Glutamatergic neuron (in vitro differentiated cells): ENCODE measurements at regions not wholly inside any gene's neighbourhood (a gene's known extent, or its start where the extent isn't known, plus 50 kb on each side); places are given as distances from the start of the nearest gene placed in this dataset.

Source experiments
- DNase-seq: peaks from one replicate; pipeline ENCODE4 v3.0.0; 2022
- H3K27ac Mint-ChIP-seq: one replicate; pipeline ENCODE4 v1.8.0; 2020; ENCODE audit warnings: mild to moderate bottlenecking, mixed read lengths, inconsistent platforms; ENCODE audit not compliant: unreplicated experiment
- H3K27me3 Mint-ChIP-seq: one replicate; pipeline ENCODE4 v1.8.0; 2020; ENCODE audit warnings: mild to moderate bottlenecking, moderate library complexity, mixed read lengths, inconsistent platforms; ENCODE audit not compliant: unreplicated experiment
- H3K36me3 Mint-ChIP-seq: one replicate; pipeline ENCODE4 v1.8.0; 2020; ENCODE audit warnings: mild to moderate bottlenecking, mixed read lengths, inconsistent platforms; ENCODE audit not compliant: unreplicated experiment
- H3K4me1 Mint-ChIP-seq: one replicate; pipeline ENCODE4 v1.8.0; 2020; ENCODE audit warnings: mild to moderate bottlenecking, low read depth, mixed read lengths, inconsistent platforms; ENCODE audit not compliant: unreplicated experiment
- H3K4me3 Mint-ChIP-seq: one replicate; pipeline ENCODE4 v1.8.0; 2020; ENCODE audit warnings: mild to moderate bottlenecking, mixed read lengths, inconsistent platforms; ENCODE audit not compliant: unreplicated experiment
- H3K9me3 Mint-ChIP-seq: one replicate; pipeline ENCODE4 v1.8.0; 2020; ENCODE audit warnings: mild to moderate bottlenecking, moderate library complexity, mixed read lengths, inconsistent platforms; ENCODE audit not compliant: unreplicated experiment
- TF ChIP-seq, protein P1 (sequence below): fragments of 200-600 bp; sonication (generic); IDR thresholded peaks from one replicate; pipeline ENCODE4 v1.5.0; 2021; ENCODE audit not compliant: partially characterized antibody, unreplicated experiment

DNA sequence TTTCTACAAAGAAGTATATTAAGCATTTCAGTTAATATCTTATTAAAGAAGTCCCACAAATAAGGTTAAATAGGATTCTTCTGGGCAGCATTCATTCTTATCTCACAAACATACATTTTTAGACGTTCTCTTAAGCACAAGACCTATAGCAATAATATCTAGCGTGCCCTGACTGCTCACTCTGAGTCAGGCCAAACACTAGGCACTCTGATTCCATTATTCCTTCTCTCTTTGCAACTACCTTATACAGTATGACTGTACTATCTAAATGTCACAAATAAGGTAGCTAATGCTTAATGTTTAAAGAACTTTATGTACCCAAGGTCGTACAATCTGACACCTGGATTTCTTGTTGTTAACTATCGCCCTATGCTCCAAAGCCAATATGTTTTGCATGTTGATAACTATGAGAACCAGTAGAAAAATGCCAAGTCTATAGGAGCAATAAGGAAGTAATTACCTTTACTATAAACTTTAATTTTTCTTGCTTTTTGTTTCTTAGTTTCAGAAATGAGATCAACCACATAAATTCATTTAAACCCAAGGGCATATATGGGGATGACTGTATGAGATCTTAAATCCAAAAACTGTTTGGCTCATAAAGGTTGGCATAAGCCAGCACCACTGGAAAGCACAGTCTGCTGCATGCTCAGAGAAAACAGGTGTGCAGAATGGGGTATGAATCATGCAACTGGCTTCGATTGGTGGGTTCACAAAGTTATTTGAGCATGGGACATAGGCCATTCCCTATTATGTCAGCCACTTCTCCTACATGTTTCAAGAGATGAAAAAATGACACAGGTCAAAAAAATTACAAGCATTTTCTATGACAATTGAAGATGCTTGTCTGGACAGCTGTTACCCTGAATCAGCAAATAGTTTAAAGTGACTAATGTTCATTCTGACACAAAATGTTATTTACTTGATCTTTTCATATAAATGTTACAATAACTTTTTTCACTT lies 352.0 kb downstream of the IRS1 start:
- H3K36me3 Mint-ChIP-seq = peaks cover 5% of the 10 kb centered on the region
- no peak for DNase-seq
- H3K9me3 Mint-ChIP-seq = no peaks in the 10 kb centered on the region
- H3K4me3 Mint-ChIP-seq = no peak overlapping the region
- TF ChIP-seq, protein P1, sequence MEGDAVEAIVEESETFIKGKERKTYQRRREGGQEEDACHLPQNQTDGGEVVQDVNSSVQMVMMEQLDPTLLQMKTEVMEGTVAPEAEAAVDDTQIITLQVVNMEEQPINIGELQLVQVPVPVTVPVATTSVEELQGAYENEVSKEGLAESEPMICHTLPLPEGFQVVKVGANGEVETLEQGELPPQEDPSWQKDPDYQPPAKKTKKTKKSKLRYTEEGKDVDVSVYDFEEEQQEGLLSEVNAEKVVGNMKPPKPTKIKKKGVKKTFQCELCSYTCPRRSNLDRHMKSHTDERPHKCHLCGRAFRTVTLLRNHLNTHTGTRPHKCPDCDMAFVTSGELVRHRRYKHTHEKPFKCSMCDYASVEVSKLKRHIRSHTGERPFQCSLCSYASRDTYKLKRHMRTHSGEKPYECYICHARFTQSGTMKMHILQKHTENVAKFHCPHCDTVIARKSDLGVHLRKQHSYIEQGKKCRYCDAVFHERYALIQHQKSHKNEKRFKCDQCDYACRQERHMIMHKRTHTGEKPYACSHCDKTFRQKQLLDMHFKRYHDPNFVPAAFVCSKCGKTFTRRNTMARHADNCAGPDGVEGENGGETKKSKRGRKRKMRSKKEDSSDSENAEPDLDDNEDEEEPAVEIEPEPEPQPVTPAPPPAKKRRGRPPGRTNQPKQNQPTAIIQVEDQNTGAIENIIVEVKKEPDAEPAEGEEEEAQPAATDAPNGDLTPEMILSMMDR = no peak
- H3K27me3 Mint-ChIP-seq = no peaks in the 10 kb centered on the region
- H3K27ac Mint-ChIP-seq = no peak overlapping the region
- peaks cover 3% of the 10 kb centered on the region for H3K4me1 Mint-ChIP-seq

GRCh38 chr2:226446406-226447001 lies 353.1 kb downstream of the IRS1 start:
- Mint-ChIP-seq H3K36me3 (no peaks in the 10 kb centered on the region), H3K27ac (no peak overlapping the region), H3K4me3 (no peak overlapping the region), H3K27me3 (no peaks in the 10 kb centered on the region), H3K4me1 (peaks cover 3% of the 10 kb centered on the region), H3K9me3 (no peaks in the 10 kb centered on the region)
- TF ChIP-seq, protein P1 = no peak
- no peak for DNase-seq

DNA sequence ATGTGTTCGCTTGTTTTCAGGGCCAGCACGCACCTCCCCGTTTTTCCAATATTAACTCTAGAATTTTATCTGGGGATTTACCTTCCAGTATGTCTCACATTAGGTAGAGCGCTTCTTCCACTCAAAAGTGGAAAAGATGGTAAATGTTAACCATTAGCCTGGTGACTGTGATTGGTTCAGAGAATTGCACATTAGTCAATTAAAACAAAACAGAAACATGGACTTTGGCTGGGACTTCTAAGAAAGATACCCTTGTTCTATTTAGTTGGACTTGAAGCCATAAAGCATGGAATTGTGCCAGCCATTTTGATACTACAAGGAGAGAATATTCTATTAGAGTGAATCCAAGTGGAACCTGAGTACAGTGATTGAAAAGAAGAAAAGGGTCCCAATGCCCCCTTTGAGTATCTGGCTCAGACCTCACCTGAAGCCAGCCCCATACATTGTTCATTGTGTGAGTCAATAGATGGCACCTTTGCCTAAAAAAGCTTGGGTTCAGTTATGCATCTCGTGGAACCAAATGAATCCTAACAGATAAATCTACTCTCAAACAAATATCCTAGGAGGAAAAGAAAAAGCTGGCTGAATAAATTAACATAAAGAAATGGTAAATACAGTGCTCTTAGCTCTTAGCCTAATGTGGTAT lies 354.3 kb downstream of the IRS1 start:
- Mint-ChIP-seq H3K27me3 (no peaks in the 10 kb centered on the region), H3K4me3 (no peak overlapping the region), H3K4me1 (peaks cover 3% of the 10 kb centered on the region), H3K36me3 (no peaks in the 10 kb centered on the region), H3K27ac (no peak overlapping the region), H3K9me3 (no peaks in the 10 kb centered on the region)
- TF ChIP-seq, protein P1 = no peak
- no peak for DNase-seq

GRCh38 chr2:226443112-226443511 lies 356.5 kb downstream of the IRS1 start:
- Mint-ChIP-seq H3K27me3 (no peaks in the 10 kb centered on the region), H3K4me3 (no peak overlapping the region), H3K27ac (no peak overlapping the region), H3K4me1 (no peaks in the 10 kb centered on the region), H3K36me3 (no peaks in the 10 kb centered on the region), H3K9me3 (no peaks in the 10 kb centered on the region)
- no peak for DNase-seq
- TF ChIP-seq, protein P1 = no peak
